Thoracic aorta (tissue), 2 donors: ENCODE measurements at regions not wholly inside any gene's neighbourhood (a gene's known extent, or its start where the extent isn't known, plus 50 kb on each side); places are given as distances from the start of the nearest gene placed in this dataset.

ENCODE experiments used
- ATAC-seq: fragments of 150-250 bp; one replicate; pipeline ENCODE4 v1.8.0; 2017; ENCODE audit warnings: low read depth; ENCODE audit not compliant: insufficient number of reproducible peaks, low FRiP score
- DNase-seq: peaks from one replicate; pipeline ENCODE4 v3.0.0-alpha.2; 2020; ENCODE audit warnings: low spot score
- H3K27ac ChIP-seq, 2 donors: fragments of 200-600 bp; sonication (generic); 1 replicate in 1 of 2; 2 replicates in 1 of 2; pipeline ENCODE4 v1.5.1; 2016; ENCODE audit warnings: mild to moderate bottlenecking in 2 of 2, moderate library complexity in 2 of 2
- H3K27me3 ChIP-seq: fragments of 200-600 bp; sonication (generic); replicated peaks from 2 replicates; pipeline ENCODE4 v1.6.0; 2016; ENCODE audit warnings: mild to moderate bottlenecking; ENCODE audit not compliant: insufficient read depth
- H3K36me3 ChIP-seq: fragments of 200-600 bp; sonication (generic); one replicate; pipeline ENCODE4 v1.5.1; 2016
- H3K4me1 ChIP-seq, 2 donors: fragments of 200-600 bp; sonication (generic); 1 replicate in 1 of 2; 2 replicates in 1 of 2; pipeline versions ENCODE4 v1.5.1 to v1.6.0; 2016; ENCODE audit warnings: low read depth in 2 of 2, mild to moderate bottlenecking in 1 of 2; ENCODE audit not compliant: control insufficient read depth in 1 of 2
- H3K4me3 ChIP-seq: fragments of 200-600 bp; sonication (generic); 2 replicates; pipeline ENCODE4 v1.5.1; 2016; ENCODE audit warnings: mild to moderate bottlenecking
- H3K9me3 ChIP-seq: fragments of 200-600 bp; sonication (generic); 2 replicates; pipeline ENCODE4 v1.5.1; 2016
- TF ChIP-seq, protein P1 (sequence below): fragments of 200-600 bp; sonication (generic); IDR thresholded peaks from one replicate; pipeline ENCODE4 v1.5.1; 2019; ENCODE audit warnings: antibody characterized with exemption

DNA sequence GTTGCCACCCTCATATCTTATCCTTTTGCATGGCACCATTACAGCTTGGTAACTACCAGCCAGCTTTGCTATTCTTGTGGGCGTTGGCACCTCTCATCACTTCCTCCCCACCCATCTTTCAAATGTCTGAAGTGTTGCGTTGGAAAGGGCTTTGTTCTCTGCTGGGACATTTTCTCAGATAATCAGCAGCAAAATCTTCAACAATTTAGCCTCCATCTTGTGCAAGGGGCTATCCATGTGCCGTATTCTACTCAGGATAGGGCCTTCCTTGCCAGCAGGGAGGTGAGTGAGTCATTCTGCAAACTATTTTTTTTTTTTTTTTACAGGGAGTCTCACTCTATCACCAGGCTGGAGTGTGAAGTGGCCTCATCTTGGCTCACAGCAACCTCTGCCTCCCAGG is 62.1 kb upstream of the NUDT12 start:
- DNase-seq (no peak), ATAC-seq (no peak)
- TF ChIP-seq, protein P1, sequence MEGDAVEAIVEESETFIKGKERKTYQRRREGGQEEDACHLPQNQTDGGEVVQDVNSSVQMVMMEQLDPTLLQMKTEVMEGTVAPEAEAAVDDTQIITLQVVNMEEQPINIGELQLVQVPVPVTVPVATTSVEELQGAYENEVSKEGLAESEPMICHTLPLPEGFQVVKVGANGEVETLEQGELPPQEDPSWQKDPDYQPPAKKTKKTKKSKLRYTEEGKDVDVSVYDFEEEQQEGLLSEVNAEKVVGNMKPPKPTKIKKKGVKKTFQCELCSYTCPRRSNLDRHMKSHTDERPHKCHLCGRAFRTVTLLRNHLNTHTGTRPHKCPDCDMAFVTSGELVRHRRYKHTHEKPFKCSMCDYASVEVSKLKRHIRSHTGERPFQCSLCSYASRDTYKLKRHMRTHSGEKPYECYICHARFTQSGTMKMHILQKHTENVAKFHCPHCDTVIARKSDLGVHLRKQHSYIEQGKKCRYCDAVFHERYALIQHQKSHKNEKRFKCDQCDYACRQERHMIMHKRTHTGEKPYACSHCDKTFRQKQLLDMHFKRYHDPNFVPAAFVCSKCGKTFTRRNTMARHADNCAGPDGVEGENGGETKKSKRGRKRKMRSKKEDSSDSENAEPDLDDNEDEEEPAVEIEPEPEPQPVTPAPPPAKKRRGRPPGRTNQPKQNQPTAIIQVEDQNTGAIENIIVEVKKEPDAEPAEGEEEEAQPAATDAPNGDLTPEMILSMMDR, result no peak

DNA sequence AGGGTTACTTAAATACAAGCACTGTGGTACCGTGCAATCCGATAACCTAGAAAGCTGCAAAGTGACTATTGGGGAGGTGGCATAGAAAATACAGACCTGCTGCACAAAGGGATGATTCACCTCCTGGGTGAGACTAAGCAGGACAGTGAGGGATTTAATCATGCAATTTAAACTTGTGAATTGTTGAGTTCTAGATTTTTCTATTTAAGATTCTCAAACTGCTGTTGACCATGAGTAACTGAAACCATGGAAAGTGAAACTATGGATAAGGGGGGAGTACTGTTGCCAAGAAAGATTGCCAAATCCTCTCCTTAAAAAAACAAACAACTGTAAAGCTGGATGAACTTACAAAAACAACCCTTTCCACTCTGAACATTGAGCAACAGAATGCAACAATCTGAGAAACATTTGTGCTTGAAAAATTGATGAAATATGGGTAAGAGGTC is 61.5 kb upstream of the NUDT12 start:
- ATAC-seq (no peak), DNase-seq (no peak)
- no peak overlapping the region for H3K27ac ChIP-seq
- TF ChIP-seq, protein P1, result no peak
- no peak overlapping the region for H3K4me3 ChIP-seq
- H3K27me3 ChIP-seq, result no peaks in the 10 kb centered on the region
- no peaks in the 10 kb centered on the region for H3K9me3 ChIP-seq
- H3K4me1 ChIP-seq, result no peaks in the 10 kb centered on the region
- H3K36me3 ChIP-seq, result no peaks in the 10 kb centered on the region

More for the DNA sequence above, 62.1 kb upstream of the NUDT12 start:
- Histone ChIP-seq H3K4me1 (no peaks in the 10 kb centered on the region), H3K36me3 (no peaks in the 10 kb centered on the region), H3K4me3 (no peak overlapping the region), H3K9me3 (no peaks in the 10 kb centered on the region), H3K27ac (no peak overlapping the region), H3K27me3 (no peaks in the 10 kb centered on the region)

DNA sequence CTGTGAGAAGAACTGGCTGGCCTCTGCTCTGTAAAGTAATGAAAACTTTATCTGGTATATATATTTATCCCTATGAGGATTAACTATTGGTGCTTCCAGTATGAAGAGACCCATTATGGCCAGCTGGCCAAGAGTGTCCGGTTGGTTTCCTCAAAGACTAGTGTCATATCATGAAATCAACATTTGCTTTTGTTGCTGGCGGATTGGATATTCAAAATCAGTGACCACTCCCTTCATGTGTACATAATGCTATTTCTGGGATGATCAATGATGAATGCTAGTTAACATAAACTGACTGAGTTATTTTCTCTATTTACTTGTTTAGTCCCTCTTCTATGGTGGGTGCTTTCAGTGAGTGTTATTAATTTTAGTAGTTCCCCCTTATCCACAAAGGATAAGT is 60.8 kb upstream of the NUDT12 start:
- Histone ChIP-seq H3K27ac (no peak overlapping the region), H3K27me3 (no peaks in the 10 kb centered on the region), H3K4me1 (no peaks in the 10 kb centered on the region), H3K36me3 (no peaks in the 10 kb centered on the region), H3K9me3 (no peaks in the 10 kb centered on the region), H3K4me3 (no peak overlapping the region)
- TF ChIP-seq, protein P1, result no peak
- no peak for ATAC-seq
- DNase-seq, result no peak

DNA sequence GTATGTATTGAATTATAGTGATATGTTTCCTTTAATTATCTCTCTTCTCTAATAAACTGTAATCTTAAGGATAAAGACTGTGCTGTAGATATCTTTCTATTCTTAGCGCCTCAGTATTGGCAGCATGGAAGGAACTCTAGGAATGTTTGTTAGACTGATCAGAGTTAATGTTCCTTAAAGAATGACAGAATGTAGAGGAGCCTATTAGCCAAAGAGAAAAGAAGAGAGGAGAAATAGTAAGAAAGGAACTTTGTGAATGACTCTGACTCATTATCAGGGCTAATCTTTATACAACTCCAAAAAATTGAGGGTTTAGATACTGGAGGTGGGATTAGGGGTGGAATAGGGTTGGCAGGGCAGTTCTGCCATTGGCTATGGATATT is 59.0 kb upstream of the NUDT12 start:
- Histone ChIP-seq H3K4me3 (no peak overlapping the region), H3K36me3 (no peaks in the 10 kb centered on the region), H3K4me1 (no peaks in the 10 kb centered on the region), H3K9me3 (no peaks in the 10 kb centered on the region), H3K27me3 (no peaks in the 10 kb centered on the region), H3K27ac (no peak overlapping the region)
- ATAC-seq (no peak), DNase-seq (no peak)
- TF ChIP-seq, protein P1, result no peak

GRCh38 chr5:103620851-103621547 is 58.4 kb upstream of the NUDT12 start:
- no peaks in the 10 kb centered on the region for H3K36me3 ChIP-seq
- TF ChIP-seq, protein P1, result no peak
- no peaks in the 10 kb centered on the region for H3K27me3 ChIP-seq
- no peak overlapping the region for H3K4me3 ChIP-seq
- ATAC-seq (no peak), DNase-seq (no peak)
- no peaks in the 10 kb centered on the region for H3K9me3 ChIP-seq
- no peaks in the 10 kb centered on the region for H3K4me1 ChIP-seq
- H3K27ac ChIP-seq, result no peak overlapping the region
